T-helper 9 cell (primary cell): ENCODE measurements at regions not wholly inside any gene's neighbourhood (a gene's known extent, or its start where the extent isn't known, plus 50 kb on each side); places are given as distances from the start of the nearest gene placed in this dataset.
"Not testable (repeated sequence)": the region's sequence is repeated elsewhere in the genome, so short reads cannot be mapped to it uniquely, and the experiment has no call there.

Source experiments
- DNase-seq: peaks from one replicate; pipeline ENCODE4 v3.0.0-alpha.2; 2020

GRCh38 chr1:213474054-213474453, 423.0 kb downstream of the RPS6KC1 start:
- DNase-seq: no peak

- DNase-seq: no peak
Measured at GRCh38 chr1:213481395-213481794, 430.4 kb downstream of the RPS6KC1 start.

- DNase-seq: no peak
Measured at GRCh38 chr1:213484333-213484732, 433.3 kb downstream of the RPS6KC1 start.

GRCh38 chr1:213484758-213485157, 433.7 kb downstream of the RPS6KC1 start:
- DNase-seq: no peak

- no peak for DNase-seq
Measured at GRCh38 chr1:213486488-213486887, 435.4 kb downstream of the RPS6KC1 start.

GRCh38 chr1:213491468-213491867, 440.4 kb downstream of the RPS6KC1 start:
- no peak for DNase-seq

GRCh38 chr1:213492161-213493041, 441.4 kb downstream of the RPS6KC1 start:
- DNase-seq: no peak

GRCh38 chr1:213499444-213499843, 448.4 kb downstream of the RPS6KC1 start:
- no peak for DNase-seq

- no peak for DNase-seq
Measured at GRCh38 chr1:213507472-213508223, 456.6 kb downstream of the RPS6KC1 start.

GRCh38 chr1:213511173-213511572, 460.1 kb downstream of the RPS6KC1 start:
- no peak for DNase-seq

GRCh38 chr1:213512316-213512715, 461.3 kb downstream of the RPS6KC1 start:
- no peak for DNase-seq

- DNase-seq: no peak
Measured at GRCh38 chr1:213513006-213513405, 462.0 kb downstream of the RPS6KC1 start.

GRCh38 chr1:213514408-213515179, 463.6 kb downstream of the RPS6KC1 start:
- DNase-seq: not testable (repeated sequence)

- DNase-seq: no peak
Measured at GRCh38 chr1:213519098-213519497, 468.1 kb downstream of the RPS6KC1 start.

- DNase-seq: no peak
Measured at GRCh38 chr1:213521206-213521605, 466.6 kb upstream of the PROX1 start.

GRCh38 chr1:213523781-213524398, 463.9 kb upstream of the PROX1 start:
- DNase-seq: no peak

- DNase-seq: no peak
Measured at GRCh38 chr1:213526306-213526705, 461.5 kb upstream of the PROX1 start.

GRCh38 chr1:213530611-213531320, 457.0 kb upstream of the PROX1 start:
- no peak for DNase-seq

GRCh38 chr1:213531369-213532310, 456.1 kb upstream of the PROX1 start:
- no peak for DNase-seq

- no peak for DNase-seq
Measured at GRCh38 chr1:213533125-213533524, 454.6 kb upstream of the PROX1 start.

- no peak for DNase-seq
Measured at GRCh38 chr1:213535679-213536078, 452.1 kb upstream of the PROX1 start.
